Endodermal cell (in vitro differentiated cells): ENCODE measurements at regions not wholly inside any gene's neighbourhood (a gene's known extent, or its start where the extent isn't known, plus 50 kb on each side); places are given as distances from the start of the nearest gene placed in this dataset.

Experiments
- DNase-seq: peaks from one replicate; pipeline ENCODE4 v3.0.0-alpha.2; 2017
- H3K27ac ChIP-seq: 2 replicates; pipeline ENCODE4 v1.5.1; 2013; ENCODE audit warnings: mild to moderate bottlenecking, low read depth, low read length, moderate library complexity
- H3K27me3 ChIP-seq: 2 replicates; pipeline ENCODE4 v1.6.1; 2013; ENCODE audit warnings: mild to moderate bottlenecking, low read length, moderate library complexity; ENCODE audit not compliant: insufficient read depth, control insufficient read depth, poor library complexity, severe bottlenecking
- H3K36me3 ChIP-seq: 2 replicates; pipeline ENCODE4 v1.7.0; 2013; ENCODE audit warnings: mild to moderate bottlenecking, low read length, moderate library complexity; ENCODE audit not compliant: control insufficient read depth, insufficient read depth
- H3K4me1 ChIP-seq: one replicate; pipeline ENCODE4 v1.7.0; 2013; ENCODE audit warnings: low read length; ENCODE audit not compliant: control insufficient read depth, insufficient read depth
- H3K4me3 ChIP-seq: 2 replicates; pipeline ENCODE4 v1.5.1; 2013; ENCODE audit warnings: mild to moderate bottlenecking, low read length, moderate library complexity
- H3K9ac ChIP-seq: 2 replicates; pipeline ENCODE4 v1.6.1; 2013; ENCODE audit warnings: mild to moderate bottlenecking, low read length, moderate library complexity; ENCODE audit not compliant: poor library complexity, severe bottlenecking; ENCODE audit errors: extremely low read depth
- H3K9me3 ChIP-seq: 2 replicates; pipeline ENCODE4 v1.6.1; 2013; ENCODE audit warnings: mild to moderate bottlenecking, low read length, moderate library complexity; ENCODE audit not compliant: control insufficient read depth
- H3K27ac Mint-ChIP-seq: 2 replicates; pipeline ENCODE4 v1.8.0; 2020; ENCODE audit warnings: mixed read lengths
- H3K27me3 Mint-ChIP-seq: 2 replicates; pipeline ENCODE4 v1.8.0; 2021; ENCODE audit warnings: mild to moderate bottlenecking, mixed read lengths; ENCODE audit not compliant: insufficient read depth
- H3K36me3 Mint-ChIP-seq: 2 replicates; pipeline ENCODE4 v1.8.0; 2020; ENCODE audit warnings: low read depth, mixed read lengths
- H3K4me1 Mint-ChIP-seq: 2 replicates; pipeline ENCODE4 v1.8.0; 2020; ENCODE audit warnings: mixed read lengths
- H3K4me3 Mint-ChIP-seq: 2 replicates; pipeline ENCODE4 v1.8.0; 2020; ENCODE audit warnings: mild to moderate bottlenecking, moderate library complexity, mixed read lengths
- H3K9me3 Mint-ChIP-seq: 2 replicates; pipeline ENCODE4 v1.8.0; 2020; ENCODE audit warnings: mild to moderate bottlenecking, mixed read lengths
- CTCF ChIP-seq: fragments of 200-600 bp; sonication (generic); conservative IDR thresholded peaks from 2 replicates; pipeline ENCODE4 v1.5.0; 2021; ENCODE audit warnings: antibody characterized with exemption, mild to moderate bottlenecking
- WGBS, 2 experiments: methylation state at CpG; one replicate each; pipeline versions ENCODE4 v1.1.5 to v1.1.7; 2013; ENCODE audit warnings: missing lambda C conversion rate in 2 of 2, mixed read lengths in 1 of 2; ENCODE audit not compliant: insufficient coverage in 1 of 2, insufficient read length in 1 of 2; 5-methylcytosine and 5-hydroxymethylcytosine counted together

- Histone ChIP-seq H3K9me3 (no peaks in the 10 kb centered on the region), H3K27me3 (no peaks in the 10 kb centered on the region), H3K27ac (no peak overlapping the region), H3K4me3 (no peak overlapping the region), H3K36me3 (no peaks in the 10 kb centered on the region), H3K4me1 (peaks cover 6% of the 10 kb centered on the region), H3K9ac (no peak overlapping the region)
- Mint-ChIP-seq H3K27ac (no peak overlapping the region), H3K36me3 (no peaks in the 10 kb centered on the region), H3K4me1 (no peaks in the 10 kb centered on the region), H3K9me3 (no peaks in the 10 kb centered on the region), H3K4me3 (no peak overlapping the region), H3K27me3 (no peaks in the 10 kb centered on the region)
- no peak for DNase-seq
- WGBS, 2 experiments: 89 to 91% methylated on average over 2 of the region's 2 CpGs
- TF ChIP-seq CTCF: no peak
Observed at GRCh38 chr10:29870522-29871044, 188.8 kb downstream of the JCAD start.

- DNase-seq: no peak
- Mint-ChIP-seq H3K27me3 (no peaks in the 10 kb centered on the region), H3K27ac (no peak overlapping the region), H3K4me1 (no peaks in the 10 kb centered on the region), H3K36me3 (no peaks in the 10 kb centered on the region), H3K4me3 (no peak overlapping the region), H3K9me3 (no peaks in the 10 kb centered on the region)
- Histone ChIP-seq H3K9me3 (no peaks in the 10 kb centered on the region), H3K9ac (no peak overlapping the region), H3K27ac (no peak overlapping the region), H3K36me3 (no peaks in the 10 kb centered on the region), H3K27me3 (no peaks in the 10 kb centered on the region), H3K4me1 (peaks cover 6% of the 10 kb centered on the region), H3K4me3 (no peak overlapping the region)
- TF ChIP-seq CTCF: no peak
- 77 to 88% methylated on average over 5 to 6 of the region's 6 CpGs for WGBS, 2 experiments
Observed at GRCh38 chr10:29869593-29869992, 189.8 kb downstream of the JCAD start.

GRCh38 chr10:29866356-29866755 lies 193.0 kb downstream of the JCAD start:
- Histone ChIP-seq H3K27ac (peak overlapping the region; percentile 47), H3K27me3 (no peaks in the 10 kb centered on the region), H3K9ac (no peak overlapping the region), H3K36me3 (no peaks in the 10 kb centered on the region), H3K9me3 (no peaks in the 10 kb centered on the region), H3K4me3 (no peak overlapping the region), H3K4me1 (peaks cover 6% of the 10 kb centered on the region)
- no peak overlapping the region for H3K4me3 Mint-ChIP-seq
- WGBS, 2 experiments: 96 to 100% methylated on average over 2 of the region's 2 CpGs
- H3K4me1 Mint-ChIP-seq: no peaks in the 10 kb centered on the region
- H3K27me3 Mint-ChIP-seq: no peaks in the 10 kb centered on the region
- H3K27ac Mint-ChIP-seq: no peak overlapping the region
- no peak for TF ChIP-seq CTCF
- no peak for DNase-seq
- H3K36me3 Mint-ChIP-seq: no peaks in the 10 kb centered on the region
- no peaks in the 10 kb centered on the region for H3K9me3 Mint-ChIP-seq
